ENCODE measurements at regions not wholly inside any gene's neighbourhood (a gene's known extent, or its start where the extent isn't known, plus 50 kb on each side); places are given as distances from the start of the nearest gene placed in this dataset.

DNA sequence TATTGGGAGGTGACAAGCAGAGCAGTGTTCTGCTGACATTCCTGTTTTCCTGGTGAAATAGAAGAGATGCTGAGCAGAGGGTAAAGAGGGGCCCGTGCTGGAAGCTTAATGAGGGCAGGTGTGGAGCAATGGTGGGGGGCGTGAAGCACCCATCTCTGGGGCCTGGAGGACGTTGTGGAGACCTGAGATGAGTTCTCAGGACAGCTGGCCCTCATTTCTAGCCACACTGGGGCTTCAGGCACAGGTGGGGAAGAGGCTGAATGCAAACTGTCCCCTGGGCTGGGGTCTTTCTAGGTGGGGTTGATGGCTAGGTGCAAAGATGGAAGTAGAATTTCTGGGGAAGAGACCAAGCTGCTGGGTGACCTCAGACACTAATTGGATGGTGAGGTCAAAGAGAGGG lies 274.2 kb upstream of the TCERG1L start:
- no peak overlapping the region for H3K27ac ChIP-seq (ENCODE audit: insufficient read depth, low read depth, low read length)
- no peak overlapping the region for H3K4me3 ChIP-seq (replicated peaks in 1 of 3; ENCODE audit: insufficient read depth in 1 of 3, low read depth in 1 of 3, low read length in 3 of 3)
- peaks cover 6% of the 10 kb centered on the region for H3K9me3 ChIP-seq (replicated peaks; ENCODE audit: control insufficient read depth, insufficient read depth, low read length)
- TF ChIP-seq GATA2 (IDR thresholded peaks at IDR 0.05; ENCODE audit: insufficient read depth, insufficient read length, low read depth, low read length), result no peak
- TF ChIP-seq POLR2AphosphoS5 (IDR thresholded peaks at IDR 0.05; ENCODE audit: insufficient read depth, low read depth, low read length), result no peak
- no peak for TF ChIP-seq EZH2 (IDR thresholded peaks at IDR 0.05; ENCODE audit: borderline replicate concordance, low read depth, low read length, severe bottlenecking)
- TF ChIP-seq FOS (IDR thresholded peaks at IDR 0.05; ENCODE audit: borderline replicate concordance, insufficient read depth, low read length), result no peak
- no peak for TF ChIP-seq MYC (IDR thresholded peaks at IDR 0.05; ENCODE audit: low read depth, low read length)
- DNase-seq (ENCODE audit: low read depth, low spot score) (no peak), FAIRE-seq (no peak)
- H3K4me2 ChIP-seq (ENCODE audit: insufficient read depth, low read length), result no peak overlapping the region
- no peak overlapping the region for H2AFZ ChIP-seq (ENCODE audit: low read depth, low read length)
- dilution Hi-C loops (cut with MboI; ENCODE audit: extremely low pct_ligation_motif_present, low sequenced_read_pairs), result no loop called here
- intact Hi-C loops (cut with micrococcal nuclease), result no loop called here
- H3K9ac ChIP-seq (replicated peaks; ENCODE audit: extremely low read depth, insufficient read depth, low read length), result no peak overlapping the region
- POLR2A ChIA-PET, result no interaction called here
- H3K36me3 ChIP-seq (ENCODE audit: control insufficient read depth in 2 of 2, extremely low read depth in 1 of 2, insufficient read depth in 2 of 2, low read length in 2 of 2), result no peaks in the 10 kb centered on the region
- no peaks in the 10 kb centered on the region for H3K27me3 ChIP-seq (ENCODE audit: control insufficient read depth in 2 of 2, insufficient read depth in 2 of 2, low read length in 2 of 2)
- H3K79me2 ChIP-seq (ENCODE audit: control insufficient read depth, insufficient read depth, low read length), result no peaks in the 10 kb centered on the region
- CTCF ChIA-PET, result no interaction called here
- H3K9me1 ChIP-seq (replicated peaks; ENCODE audit: control insufficient read depth, extremely low read depth, insufficient read depth, low read length), result no peaks in the 10 kb centered on the region
- no TSS peak for BruUV-seq (replicated peaks)
- no peaks in the 10 kb centered on the region for H3K4me1 ChIP-seq (ENCODE audit: control insufficient read depth, extremely low read depth, insufficient read depth, low read length)
- no peaks in the 10 kb centered on the region for H4K20me1 ChIP-seq (replicated peaks; ENCODE audit: control insufficient read depth, extremely low read depth, insufficient read depth, low read length)

DNA sequence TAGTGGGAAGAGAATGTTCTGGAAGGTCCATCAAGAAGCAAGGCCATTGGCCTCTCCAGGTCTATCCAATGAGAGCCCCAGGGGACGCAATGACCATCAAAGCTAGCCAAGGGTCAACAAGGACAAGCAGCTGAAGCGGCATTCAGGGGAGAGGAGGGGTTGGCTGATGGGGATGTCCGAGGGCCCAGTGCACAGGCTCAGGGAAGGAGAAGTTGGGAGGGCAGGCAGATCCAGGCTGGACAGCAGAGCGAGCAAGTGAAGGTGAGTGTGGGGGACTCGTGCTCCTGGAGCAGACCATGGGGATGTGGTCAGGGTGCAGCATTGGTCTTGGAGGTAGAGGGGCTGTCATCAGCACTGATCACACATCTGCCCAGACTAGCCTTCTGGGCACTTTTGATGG lies 275.4 kb upstream of the TCERG1L start:
- TF ChIP-seq POLR2A (IDR thresholded peaks at IDR 0.05; ENCODE audit: low read depth, low read length), result no peak
- no peak for TF ChIP-seq POLR2AphosphoS5 (IDR thresholded peaks at IDR 0.05; ENCODE audit: insufficient read depth, low read depth, low read length)
- no peak for TF ChIP-seq FOS (IDR thresholded peaks at IDR 0.05; ENCODE audit: borderline replicate concordance, insufficient read depth, low read length)
- TF ChIP-seq JUN (IDR thresholded peaks at IDR 0.05; ENCODE audit: borderline replicate concordance, insufficient read depth, insufficient read length, low read depth), result no peak
- no peak for TF ChIP-seq GATA2 (IDR thresholded peaks at IDR 0.05; ENCODE audit: insufficient read depth, insufficient read length, low read depth, low read length)
- TF ChIP-seq, protein P1, sequence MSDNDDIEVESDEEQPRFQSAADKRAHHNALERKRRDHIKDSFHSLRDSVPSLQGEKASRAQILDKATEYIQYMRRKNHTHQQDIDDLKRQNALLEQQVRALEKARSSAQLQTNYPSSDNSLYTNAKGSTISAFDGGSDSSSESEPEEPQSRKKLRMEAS (IDR thresholded peaks at IDR 0.05; ENCODE audit: insufficient read depth, insufficient read length), result no peak
- TF ChIP-seq EZH2 (IDR thresholded peaks at IDR 0.05; ENCODE audit: borderline replicate concordance, low read depth, low read length, severe bottlenecking), result no peak
- TF ChIP-seq, protein P2, sequence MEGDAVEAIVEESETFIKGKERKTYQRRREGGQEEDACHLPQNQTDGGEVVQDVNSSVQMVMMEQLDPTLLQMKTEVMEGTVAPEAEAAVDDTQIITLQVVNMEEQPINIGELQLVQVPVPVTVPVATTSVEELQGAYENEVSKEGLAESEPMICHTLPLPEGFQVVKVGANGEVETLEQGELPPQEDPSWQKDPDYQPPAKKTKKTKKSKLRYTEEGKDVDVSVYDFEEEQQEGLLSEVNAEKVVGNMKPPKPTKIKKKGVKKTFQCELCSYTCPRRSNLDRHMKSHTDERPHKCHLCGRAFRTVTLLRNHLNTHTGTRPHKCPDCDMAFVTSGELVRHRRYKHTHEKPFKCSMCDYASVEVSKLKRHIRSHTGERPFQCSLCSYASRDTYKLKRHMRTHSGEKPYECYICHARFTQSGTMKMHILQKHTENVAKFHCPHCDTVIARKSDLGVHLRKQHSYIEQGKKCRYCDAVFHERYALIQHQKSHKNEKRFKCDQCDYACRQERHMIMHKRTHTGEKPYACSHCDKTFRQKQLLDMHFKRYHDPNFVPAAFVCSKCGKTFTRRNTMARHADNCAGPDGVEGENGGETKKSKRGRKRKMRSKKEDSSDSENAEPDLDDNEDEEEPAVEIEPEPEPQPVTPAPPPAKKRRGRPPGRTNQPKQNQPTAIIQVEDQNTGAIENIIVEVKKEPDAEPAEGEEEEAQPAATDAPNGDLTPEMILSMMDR (IDR thresholded peaks at IDR 0.05; ENCODE audit: extremely low read depth in 1 of 2, insufficient read depth in 1 of 2, low read depth in 1 of 2, low read length in 2 of 2), result no peak
- TF ChIP-seq MYC (IDR thresholded peaks at IDR 0.05; ENCODE audit: low read depth, low read length), result no peak
- no peak for DNase-seq (ENCODE audit: low read depth, low spot score)
- no peak overlapping the region for H3K4me3 ChIP-seq (replicated peaks in 1 of 3; ENCODE audit: insufficient read depth in 1 of 3, low read depth in 1 of 3, low read length in 3 of 3)
- H3K36me3 ChIP-seq (ENCODE audit: control insufficient read depth in 2 of 2, extremely low read depth in 1 of 2, insufficient read depth in 2 of 2, low read length in 2 of 2), result no peaks in the 10 kb centered on the region
- no peaks in the 10 kb centered on the region for H3K4me1 ChIP-seq (ENCODE audit: control insufficient read depth, extremely low read depth, insufficient read depth, low read length)
- H3K27me3 ChIP-seq (ENCODE audit: control insufficient read depth in 2 of 2, insufficient read depth in 2 of 2, low read length in 2 of 2), result no peaks in the 10 kb centered on the region
- H4K20me1 ChIP-seq (replicated peaks; ENCODE audit: control insufficient read depth, extremely low read depth, insufficient read depth, low read length), result no peaks in the 10 kb centered on the region
- no peak overlapping the region for H3K4me2 ChIP-seq (ENCODE audit: insufficient read depth, low read length)
- ChIA-PET CTCF (no interaction called here), POLR2A (no interaction called here)
- no peak overlapping the region for H3K27ac ChIP-seq (ENCODE audit: insufficient read depth, low read depth, low read length)
- H2AFZ ChIP-seq (ENCODE audit: low read depth, low read length), result no peak overlapping the region
- FAIRE-seq, result no peak
- no TSS peak for BruUV-seq (replicated peaks)
- H3K9me1 ChIP-seq (replicated peaks; ENCODE audit: control insufficient read depth, extremely low read depth, insufficient read depth, low read length), result no peaks in the 10 kb centered on the region
- intact Hi-C loops (cut with micrococcal nuclease) (no loop called here), dilution Hi-C loops (cut with MboI; ENCODE audit: extremely low pct_ligation_motif_present, low sequenced_read_pairs) (no loop called here)
- H3K9me3 ChIP-seq (replicated peaks; ENCODE audit: control insufficient read depth, insufficient read depth, low read length), result peaks cover 6% of the 10 kb centered on the region
- H3K9ac ChIP-seq (replicated peaks; ENCODE audit: extremely low read depth, insufficient read depth, low read length), result no peak overlapping the region
- H3K79me2 ChIP-seq (ENCODE audit: control insufficient read depth, insufficient read depth, low read length), result no peaks in the 10 kb centered on the region
